CD4-positive, alpha-beta T cell treated with Interferon gamma for 1 hour (primary cell): ENCODE measurements at regions not wholly inside any gene's neighbourhood (a gene's known extent, or its start where the extent isn't known, plus 50 kb on each side); places are given as distances from the start of the nearest gene placed in this dataset.

ENCODE experiments used
- DNase-seq: peaks from one replicate; pipeline ENCODE4 v3.0.0-alpha.2; 2020

GRCh38 chr18:23350188-23350587 lies 102.9 kb upstream of the RIOK3 start:
- no peak for DNase-seq

- DNase-seq: no peak
Observed at GRCh38 chr18:23351521-23351920, 101.6 kb upstream of the RIOK3 start.

DNA sequence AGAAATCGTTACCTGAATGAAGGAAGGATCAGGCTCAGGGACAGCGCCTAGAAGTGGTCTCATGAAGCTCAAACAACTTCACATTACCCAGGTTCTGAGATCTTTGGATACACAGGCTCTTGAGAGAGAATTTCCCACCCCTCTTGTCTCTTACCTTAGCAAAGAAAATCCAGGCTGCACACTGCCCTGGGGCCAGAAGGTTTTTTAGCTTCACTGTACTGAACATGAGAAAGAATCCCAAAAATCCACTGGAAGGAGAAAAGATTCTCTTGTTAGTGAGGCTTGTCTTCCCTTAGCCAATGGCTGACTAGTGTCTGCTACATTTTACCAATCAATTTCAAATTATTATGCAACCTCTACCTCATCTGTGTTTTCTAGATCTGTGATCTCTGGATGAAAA lies 101.0 kb upstream of the RIOK3 start:
- no peak for DNase-seq

DNA sequence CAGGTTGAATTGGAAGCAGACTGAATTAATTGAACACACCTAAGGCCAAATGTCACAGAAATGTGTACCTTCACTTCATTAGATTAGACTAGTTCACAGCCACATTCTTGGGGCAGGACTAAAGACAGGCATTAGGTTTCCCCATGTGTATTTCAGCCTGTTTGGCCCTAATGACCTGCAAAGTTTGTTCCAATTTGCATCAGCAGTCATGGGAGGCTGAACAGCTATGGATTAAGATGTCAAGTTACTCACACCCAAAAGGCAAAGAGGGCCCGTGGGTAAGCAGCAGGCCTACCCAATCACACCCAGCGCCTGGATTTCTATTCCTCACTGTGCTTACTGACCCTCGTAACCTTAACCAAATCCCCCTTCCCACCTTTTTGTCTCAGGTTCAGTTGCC lies 99.6 kb upstream of the RIOK3 start:
- DNase-seq: no peak

DNA sequence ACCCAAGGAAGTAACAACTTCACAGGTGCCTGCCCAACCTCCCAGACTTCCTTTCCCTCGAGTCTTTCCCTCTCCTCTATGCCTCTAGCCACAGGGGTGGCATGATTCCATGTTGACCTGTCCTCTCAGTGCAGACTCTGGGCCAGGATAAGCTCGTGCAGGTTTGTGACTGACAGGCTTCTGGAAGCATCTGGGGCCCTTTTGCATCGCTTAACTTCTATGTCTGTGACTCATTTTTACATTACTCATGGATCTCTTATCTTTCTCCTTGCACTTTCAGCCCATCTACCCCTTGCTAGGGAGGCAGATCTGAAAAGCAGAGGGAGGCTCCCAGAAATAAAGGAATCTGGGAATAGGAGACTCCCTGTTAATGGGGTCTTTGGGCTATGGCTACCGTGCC lies 98.5 kb upstream of the RIOK3 start:
- DNase-seq: no peak

DNA sequence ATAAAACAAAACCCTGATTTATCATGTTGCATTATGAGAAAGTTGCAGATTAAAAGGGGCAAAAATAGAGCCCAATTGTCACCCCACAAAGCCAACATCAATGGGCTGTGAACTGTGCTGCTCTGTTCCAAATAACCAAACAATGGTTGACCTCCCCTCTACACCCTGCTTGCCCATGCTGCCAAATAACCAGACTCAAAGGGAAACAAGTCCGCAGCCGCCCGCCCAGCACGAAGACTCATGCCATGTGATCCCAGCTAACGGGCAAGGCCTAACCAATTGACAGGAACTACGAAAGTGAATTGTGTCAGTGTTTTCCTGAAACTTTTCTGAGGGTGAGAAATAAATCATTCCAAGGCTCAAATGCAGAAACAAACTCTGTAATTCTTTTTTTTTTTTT lies 97.9 kb upstream of the RIOK3 start:
- no peak for DNase-seq

DNA sequence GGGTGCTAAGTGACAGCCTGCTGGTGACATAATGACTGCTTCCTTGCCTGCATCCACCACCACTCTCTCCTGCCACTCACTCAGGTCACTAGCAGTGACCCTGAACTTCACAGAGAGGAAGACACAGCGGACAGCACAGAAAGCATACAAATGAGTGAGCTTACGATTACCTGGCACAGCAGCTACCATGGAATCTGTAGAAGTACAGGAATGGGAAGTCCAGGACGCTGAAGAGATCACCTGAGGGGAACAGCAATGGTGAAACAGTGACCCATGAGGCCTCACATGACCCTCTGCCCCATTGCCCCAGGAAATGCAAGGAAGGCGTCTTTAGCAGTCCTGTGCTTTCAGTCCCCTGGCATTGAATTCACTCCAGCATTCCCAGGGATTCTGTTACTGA lies 96.7 kb upstream of the RIOK3 start:
- no peak for DNase-seq

GRCh38 chr18:23356915-23357601 lies 96.0 kb upstream of the RIOK3 start:
- no peak for DNase-seq

GRCh38 chr18:23357996-23358594 lies 95.0 kb upstream of the RIOK3 start:
- no peak for DNase-seq

DNA sequence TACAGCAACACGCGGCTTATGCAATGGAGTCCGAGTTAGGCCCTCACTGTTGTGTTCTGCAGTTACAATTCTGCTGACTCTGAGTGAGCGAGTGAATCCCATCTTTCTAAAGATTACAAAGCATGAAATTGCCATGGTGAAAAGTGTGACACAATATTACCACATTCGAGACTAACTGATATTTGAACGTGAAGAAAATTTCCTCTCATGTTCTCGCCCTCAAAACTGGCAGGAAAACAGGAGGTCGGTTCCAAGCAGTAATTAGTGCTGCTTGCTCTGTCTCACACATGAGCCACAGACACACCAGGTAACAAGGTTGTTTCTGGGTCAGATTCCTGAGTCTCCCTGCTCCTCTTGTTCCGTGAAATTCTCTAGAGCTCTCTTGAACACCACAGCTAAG lies 93.7 kb upstream of the RIOK3 start:
- no peak for DNase-seq

GRCh38 chr18:23363865-23364570 lies 89.1 kb upstream of the RIOK3 start:
- no peak for DNase-seq

DNA sequence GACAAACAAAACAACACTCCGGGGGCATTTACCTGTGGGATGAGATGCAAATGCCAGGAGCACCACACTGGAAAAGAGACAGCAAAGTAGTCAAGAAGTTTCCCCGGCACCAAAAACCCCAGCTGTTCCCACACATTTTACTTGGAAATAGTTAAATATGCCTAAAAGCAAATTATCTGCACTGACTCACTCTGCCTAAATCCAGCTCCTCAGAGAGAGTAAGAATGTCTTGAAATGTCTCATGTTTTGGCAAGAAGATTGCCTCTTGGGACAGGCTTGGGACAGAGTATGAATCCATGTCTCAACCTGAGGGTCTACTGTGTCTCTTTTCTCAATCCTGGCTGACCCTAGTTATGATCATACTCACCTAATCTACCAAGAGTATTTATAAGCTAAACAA lies 87.5 kb upstream of the RIOK3 start:
- no peak for DNase-seq

DNA sequence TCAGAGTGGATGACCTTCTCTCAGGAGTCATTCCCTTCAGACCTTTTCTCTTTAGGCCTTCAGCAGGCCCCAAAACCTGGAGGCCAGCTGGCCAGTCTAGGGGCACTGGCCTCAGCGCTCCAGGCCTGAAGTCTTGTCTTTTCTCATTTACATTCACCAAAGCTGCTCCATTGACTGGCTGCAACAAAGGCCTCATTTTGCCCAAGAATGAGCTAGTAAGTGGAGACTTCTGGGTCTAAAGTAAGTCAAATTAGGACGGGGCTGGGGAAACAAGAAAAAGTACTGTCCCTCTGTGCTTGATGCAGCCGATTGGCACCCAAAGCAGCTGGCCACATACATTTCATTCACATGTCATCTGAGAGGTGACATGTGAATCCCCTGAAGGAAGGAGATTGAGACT lies 83.8 kb upstream of the RIOK3 start:
- no peak for DNase-seq

DNA sequence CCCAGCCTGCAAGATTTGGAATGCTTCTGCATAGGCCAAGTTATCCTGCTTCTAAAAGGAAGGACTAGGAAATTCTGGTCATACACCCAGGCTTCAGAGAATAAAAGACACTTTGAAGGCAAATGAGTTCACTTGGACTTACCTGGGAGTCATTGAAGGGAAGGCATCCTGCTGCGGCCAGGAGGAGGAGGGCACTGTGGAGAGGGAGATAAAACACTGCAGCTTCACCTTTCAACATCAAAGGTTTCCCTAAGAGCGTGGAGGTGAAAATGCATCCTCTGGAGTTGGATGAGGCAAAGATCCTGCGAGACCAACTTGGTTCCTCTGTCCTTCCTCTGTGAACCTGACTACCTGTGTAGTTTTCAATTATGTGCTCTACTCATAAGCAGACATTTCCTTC lies 79.5 kb upstream of the RIOK3 start:
- DNase-seq: no peak

DNA sequence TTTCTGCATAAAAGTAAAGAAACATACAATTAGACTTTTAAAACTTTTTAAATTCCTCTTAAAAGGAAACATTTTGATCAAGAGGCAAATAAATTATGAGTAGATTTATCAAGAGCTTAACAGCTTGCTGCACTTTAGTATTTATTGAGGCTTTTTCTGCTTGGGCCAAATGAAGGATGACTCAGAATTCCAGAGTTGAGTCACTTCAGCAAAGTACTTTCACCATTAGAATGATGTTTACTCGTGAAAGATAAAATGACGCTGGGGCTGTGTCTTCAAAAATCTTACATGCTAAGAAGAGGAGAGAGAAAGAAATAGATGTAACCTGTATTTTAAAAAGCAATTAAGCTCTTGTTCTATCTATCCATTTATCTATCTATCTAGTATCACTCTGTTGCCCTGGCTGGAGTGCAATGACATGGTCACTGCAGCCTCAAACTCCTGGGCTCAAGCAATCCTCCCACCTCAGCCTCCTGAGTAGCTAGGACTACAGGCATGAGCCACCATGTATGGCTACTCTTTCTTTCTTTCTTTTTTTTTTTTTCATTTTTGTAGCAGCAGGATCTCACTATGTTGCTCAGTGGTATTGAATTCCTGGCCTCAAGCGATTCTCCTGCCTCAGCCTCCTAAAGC lies 75.3 kb upstream of the RIOK3 start:
- no peak for DNase-seq

DNA sequence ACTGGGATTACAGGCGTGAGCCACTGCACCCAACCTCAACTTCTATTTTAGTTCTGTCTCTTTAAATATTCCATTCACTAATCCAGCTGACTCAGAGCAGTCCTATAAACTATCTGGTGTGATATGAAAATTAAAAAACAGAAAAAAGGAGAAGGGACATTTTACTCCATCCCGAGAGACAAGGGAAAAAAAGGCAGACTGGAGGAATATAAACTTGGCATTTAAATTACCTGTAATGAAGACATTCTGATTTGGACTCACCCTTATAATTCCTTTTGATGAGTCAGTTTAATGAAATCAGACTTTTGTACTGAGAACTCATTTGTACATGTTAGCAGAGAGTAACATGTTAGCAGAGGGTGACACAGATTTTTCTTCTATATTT lies 74.8 kb upstream of the RIOK3 start:
- no peak for DNase-seq

DNA sequence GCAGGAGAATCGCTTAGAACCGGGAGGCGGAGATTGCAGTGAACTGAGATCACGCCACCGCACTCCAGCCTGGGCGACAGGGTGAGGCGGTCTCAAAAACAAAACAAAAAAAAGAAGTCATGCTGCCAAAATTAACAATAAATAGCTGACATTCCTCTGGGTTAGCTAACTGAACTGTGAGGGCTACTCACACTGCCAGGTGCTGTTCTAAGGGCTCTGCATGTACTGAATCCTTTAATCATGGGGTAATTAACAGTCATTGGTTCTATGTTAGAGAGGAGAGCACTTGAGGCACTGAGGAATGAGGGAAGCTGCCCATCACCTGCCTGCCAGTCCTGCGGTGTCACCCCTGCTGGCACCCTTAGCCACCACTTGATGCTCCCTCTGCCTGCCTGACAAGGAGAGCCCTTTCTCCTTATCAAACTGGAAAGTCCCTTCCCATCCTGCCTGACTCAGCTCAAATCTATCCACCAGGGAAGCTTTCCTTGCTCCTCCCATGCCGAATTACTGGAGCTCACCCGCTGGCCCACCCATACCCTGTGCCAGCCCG lies 73.0 kb upstream of the RIOK3 start:
- DNase-seq: no peak

- no peak for DNase-seq
Observed at GRCh38 chr18:23380817-23381216, 72.3 kb upstream of the RIOK3 start.

DNA sequence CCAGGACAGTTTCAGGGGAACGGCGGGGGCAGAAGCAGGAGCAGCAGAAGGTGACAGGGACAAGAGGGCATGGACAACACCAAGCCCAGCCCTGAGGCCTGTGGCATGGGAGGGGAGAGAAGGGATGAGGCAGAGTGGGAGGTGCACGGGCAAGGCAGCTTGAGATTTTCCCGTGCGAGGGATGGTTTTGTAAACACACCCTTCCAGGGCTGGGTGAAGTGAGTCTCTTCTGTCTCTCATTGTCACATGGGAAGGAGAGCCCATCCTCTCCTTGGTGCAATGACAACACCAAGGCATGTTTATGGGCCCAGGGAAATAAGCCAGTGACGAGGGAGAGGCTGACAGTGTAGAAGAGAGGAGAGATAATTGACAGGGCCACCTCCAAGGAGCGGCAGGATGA lies 69.6 kb upstream of the RIOK3 start:
- no peak for DNase-seq

DNA sequence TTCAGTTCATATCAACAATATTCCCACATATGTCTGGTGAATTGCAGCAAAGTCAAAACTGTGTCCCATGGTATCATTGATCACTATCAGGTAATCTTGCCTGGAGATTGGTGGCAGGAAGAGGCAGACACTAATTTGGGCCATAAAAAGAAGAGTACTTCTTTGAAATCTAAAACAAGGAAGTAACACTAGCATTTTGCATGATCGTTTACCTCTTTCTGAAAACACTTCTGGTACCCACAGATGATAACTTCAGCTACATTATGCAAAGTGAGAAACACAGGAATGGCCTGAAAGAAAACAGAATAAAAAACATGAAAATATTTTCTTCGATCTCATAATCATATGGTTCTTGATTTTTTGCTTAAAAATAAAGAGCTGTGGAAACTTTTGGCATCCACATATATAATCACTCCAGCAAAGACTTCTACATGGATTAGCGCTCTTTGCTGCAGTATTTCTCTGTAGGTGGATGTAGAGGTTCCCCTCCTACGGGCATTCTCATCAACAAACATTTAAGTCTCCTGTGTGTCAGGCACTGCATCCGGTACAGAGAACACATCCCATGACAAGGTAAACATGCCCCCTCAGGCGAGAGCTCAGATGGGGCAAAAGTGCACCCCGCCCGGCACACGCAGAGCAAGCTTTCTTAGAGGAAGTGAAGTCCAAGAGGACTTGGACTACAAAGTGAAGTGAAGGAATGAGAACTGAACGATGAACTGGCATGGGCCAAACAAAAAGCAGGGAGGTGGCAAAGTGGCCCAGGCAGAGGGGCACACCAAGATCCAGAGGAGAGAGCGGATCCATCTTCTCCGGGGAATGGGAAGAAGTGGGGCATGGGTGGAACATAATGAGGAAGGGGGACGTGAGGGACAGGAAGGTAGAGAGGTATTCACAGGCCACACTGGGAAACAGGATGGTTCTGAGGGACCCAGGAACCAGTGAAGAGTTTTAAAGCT lies 68.0 kb upstream of the RIOK3 start:
- DNase-seq: no peak

DNA sequence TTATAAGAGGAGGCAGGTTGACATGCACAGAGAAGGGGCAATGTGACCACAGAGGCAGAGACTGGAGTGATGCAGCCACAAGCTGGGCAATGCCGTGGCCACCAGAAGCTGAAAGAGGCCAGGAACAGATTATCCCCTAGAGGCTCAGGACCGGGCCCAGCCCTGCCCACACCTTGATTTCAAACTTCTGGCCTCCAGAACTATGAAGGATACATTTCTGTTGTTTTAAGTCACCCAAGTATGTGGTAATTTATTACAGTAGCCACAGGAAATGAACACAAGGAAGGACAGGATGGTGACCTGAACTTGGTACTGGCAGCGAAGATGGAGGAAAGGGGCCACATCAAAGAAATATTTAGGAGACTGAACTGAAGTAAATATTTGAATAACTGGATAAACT lies 66.8 kb upstream of the RIOK3 start:
- DNase-seq: no peak

DNA sequence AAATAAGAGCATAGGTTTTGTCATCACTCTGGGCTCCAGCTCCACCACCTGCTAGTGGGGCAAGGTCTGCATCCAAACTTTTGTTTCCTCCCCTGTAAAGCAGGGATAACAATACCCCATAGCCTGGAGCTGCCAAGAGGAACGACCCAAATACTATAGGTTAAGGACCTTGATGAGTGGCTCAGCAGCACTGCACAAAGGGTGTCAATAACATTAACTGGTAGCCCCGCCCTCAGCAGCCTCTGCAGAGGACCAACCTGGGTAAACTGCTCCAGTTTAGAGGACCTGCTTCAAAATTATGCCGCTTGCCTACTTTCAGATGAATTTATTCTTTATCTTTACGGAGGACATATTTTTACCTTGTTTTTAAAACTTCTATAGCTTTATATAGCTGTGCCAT lies 65.8 kb upstream of the RIOK3 start:
- DNase-seq: no peak

DNA sequence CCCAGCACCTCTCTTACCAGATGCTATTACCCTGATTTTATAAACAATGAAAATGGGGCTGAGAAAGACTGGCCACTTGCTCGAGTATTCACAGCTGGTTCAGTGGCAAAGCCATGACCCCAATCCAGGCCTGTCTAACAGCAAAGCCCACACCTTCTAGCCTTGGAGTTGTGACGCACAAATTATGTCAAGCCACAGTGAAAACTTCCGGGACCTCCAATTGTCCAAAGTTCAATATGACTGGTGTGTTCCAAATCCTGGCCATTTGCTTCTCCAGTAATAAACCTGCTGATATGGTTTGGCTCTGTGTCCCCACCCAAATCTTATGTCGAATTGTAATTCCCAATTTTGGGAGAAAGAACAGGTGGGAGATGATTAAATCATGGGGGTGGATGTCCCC lies 64.7 kb upstream of the RIOK3 start:
- DNase-seq: no peak
